ENCODE measurements at regions not wholly inside any gene's neighbourhood (a gene's known extent, or its start where the extent isn't known, plus 50 kb on each side); places are given as distances from the start of the nearest gene placed in this dataset.

GRCh38 chr3:150215616-150216015, 192.5 kb upstream of the TSC22D2 start:
- no peak for TF ChIP-seq CTCF (IDR thresholded peaks at IDR 0.05; ENCODE audit: poor library complexity)
- TF ChIP-seq EZH2 (IDR thresholded peaks at IDR 0.05; ENCODE audit: borderline replicate concordance): no peak

Measured in hepatocyte (in vitro differentiated cells).